HG03045 (cell line): ENCODE measurements at regions not wholly inside any gene's neighbourhood (a gene's known extent, or its start where the extent isn't known, plus 50 kb on each side); places are given as distances from the start of the nearest gene placed in this dataset.

Source experiments
- ATAC-seq: cut with Tn5 transposase; IDR thresholded peaks from one replicate; pipeline ENCODE4 v1.9.1; 2021; ENCODE audit warnings: mild to moderate bottlenecking, moderate library complexity; ENCODE audit not compliant: unreplicated experiment

DNA sequence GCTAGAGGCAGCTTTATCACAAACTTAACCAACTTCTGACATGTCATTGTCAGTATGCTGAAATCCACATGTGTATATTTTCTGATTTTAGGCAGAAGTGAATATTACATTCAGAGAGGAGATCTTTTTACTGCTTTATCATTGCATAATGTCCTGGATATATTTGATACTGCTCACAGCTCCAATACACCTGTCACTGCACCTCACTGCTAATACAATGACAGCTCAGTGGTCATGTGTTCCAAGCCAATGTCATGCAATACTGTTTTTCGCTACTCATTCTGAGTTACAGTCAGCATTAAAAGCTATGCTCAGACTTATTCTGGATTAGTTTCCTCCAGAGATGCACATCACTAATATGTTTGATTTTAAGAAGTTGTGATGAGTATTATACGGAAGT, 1604.6 kb downstream of the HACE1 start:
- no peak for ATAC-seq

DNA sequence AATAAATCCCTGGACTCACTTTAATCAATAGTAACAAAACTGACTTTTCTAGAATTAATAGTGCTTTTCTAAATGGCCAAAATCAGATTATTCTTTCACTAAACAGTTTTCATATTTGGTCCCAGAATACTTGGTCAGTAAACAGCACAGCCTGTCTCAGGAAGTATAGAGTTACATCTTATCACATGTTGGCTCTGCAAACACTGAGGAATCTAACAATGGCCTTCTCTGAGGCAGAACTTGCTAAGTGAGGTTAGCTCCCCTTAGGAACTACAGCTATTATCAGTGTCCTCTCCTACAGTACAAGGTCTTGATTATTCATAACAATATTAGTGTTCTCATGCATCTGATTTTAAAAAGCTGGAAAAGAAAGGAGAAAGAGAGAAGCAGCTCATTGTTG, 1622.8 kb downstream of the HACE1 start:
- ATAC-seq: no peak

DNA sequence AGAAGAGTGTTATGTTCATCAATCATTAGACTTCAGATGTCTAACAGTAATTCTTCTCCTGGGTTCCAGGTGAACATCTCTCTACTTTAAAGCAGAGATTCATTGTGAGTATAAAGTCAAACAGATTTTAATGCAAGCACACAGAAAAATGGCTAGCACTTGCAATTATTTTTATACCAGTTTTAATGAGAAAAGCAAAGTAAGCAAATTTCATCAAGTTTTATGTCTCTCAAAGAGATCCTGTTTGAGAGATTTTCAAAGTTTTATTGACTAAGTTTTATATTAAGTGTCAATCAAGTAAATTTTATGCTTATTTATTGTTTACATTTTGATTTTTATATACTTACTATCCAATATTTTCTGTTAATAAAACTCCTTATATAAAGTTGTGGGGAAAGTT, 1628.5 kb downstream of the HACE1 start:
- ATAC-seq: no peak

DNA sequence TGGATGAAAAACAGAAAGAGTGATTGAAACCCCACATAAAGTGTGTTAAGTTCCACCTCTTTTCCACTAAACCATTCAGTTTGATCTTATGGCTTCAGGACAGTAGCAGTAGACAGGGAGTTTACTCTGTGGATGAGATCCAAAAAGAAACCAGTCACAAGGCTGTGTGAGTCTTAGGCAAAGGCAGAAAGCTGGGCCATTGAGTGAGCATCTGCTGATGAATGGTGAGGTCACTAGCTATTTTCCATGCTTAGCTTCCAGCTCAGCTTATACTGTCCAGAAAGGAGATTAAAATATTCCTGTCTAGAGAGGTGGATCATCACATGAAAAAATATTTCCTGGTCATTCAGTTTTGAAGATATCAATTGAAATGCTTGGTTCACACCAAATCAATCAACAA, 1643.9 kb downstream of the HACE1 start:
- no peak for ATAC-seq

DNA sequence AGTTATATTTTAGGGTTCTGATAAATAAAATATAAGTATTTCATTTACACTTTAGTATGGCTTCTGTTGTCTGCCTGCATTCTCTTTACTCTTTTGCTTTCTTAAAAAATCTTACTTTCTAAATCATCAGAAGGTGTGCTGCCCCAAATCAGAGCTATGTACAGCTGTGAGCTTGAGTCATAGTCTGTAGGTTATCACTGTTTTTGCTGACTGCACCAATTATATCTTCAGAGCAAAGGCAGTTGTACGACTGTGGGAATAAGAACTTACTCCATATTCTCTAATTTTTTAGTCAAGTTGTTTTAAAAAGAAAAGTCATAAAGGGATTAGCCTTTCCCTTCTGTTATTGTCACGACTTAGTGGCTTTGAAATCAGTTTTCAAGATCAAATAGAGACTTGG, 1649.0 kb downstream of the HACE1 start:
- no peak for ATAC-seq

DNA sequence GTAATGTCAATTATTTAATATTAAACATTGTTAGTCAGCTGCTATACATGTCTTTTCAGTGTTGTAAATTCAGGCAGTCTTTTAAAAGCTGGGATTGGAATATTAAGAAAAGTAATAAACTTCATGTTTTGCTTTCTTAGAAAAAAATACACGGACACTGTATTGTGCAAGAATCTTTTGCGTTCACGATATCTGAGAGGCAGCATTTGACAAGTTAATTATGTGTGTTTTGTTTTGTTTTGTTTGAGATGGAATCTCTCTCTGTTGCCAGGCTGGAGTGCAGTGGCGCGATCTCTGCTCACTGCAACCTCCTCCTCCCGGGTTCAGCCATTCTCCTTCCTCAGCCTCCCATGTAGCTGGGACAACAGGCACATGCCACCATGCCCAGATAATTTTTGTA, 1661.3 kb downstream of the HACE1 start:
- no peak for ATAC-seq

DNA sequence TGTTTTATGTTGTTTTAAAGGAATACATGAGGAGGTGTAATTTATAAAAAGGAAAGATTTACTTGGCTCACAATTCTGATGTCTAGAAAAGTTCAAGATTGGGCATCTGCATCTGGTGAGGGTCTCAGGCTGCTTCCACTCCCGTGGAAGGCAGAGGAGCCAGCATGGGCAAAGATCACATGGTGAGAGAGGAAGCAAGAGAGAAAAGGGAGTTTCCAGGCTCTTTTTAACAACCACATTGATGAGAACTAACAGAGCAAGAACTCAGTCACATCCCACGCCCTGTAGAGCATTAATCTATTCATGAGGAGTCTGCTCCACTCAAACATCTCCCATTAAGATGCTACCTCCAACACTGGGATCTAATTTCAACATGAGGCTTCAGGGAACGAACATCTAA, 1666.3 kb downstream of the HACE1 start:
- ATAC-seq: no peak

DNA sequence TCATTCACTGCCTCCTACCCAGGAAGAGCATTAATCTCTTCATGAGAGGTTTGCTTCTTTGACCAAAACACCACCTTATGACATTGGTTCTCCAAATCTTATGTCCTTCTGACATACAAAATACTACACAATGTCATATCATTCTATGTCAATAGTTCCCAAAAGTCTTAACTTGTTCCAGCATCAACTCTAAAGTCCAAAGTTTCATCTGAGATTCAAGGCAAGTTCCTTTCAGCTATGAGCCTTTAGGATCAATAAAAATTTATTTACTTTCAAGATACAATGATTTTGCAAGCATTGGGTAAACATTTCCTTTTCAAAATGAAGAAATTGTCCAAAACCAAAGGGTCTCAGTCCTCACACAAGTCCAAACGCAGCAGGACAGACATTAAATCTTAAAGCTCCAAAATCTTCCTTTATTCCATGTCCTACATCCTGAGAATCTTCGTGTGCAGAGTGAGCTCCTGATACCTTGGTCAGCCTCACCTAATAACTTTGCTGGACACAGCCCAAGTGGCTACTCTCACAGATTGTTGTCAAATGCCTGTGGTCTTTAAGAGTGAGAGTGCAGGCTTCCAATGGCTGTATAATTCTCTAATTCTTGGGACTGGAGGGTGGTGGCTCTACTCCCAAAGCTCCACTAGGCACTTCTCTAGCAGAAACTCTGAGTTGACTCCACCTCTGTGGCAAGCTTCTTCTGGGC, 1668.2 kb downstream of the HACE1 start:
- ATAC-seq: no peak

DNA sequence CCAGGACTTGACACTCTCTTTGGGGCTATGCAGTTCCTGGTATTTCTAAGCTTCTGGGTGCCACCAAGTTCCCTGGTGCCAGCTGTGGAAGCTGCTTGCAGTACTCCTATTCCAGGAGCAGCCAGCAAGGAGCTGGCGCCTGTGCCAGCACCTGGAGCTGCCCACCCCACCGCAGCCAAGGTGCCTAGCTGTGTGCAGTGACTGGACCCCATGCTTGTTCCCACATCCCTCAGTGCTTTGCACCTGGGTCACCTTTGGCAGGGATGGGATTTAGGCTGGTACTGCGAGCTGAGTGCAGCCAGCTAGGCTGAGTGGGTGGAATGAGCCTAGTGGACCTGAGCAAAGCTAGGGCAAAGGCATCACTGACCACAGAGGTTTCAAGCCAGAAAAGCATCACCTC, 1674.9 kb downstream of the HACE1 start:
- ATAC-seq: no peak

DNA sequence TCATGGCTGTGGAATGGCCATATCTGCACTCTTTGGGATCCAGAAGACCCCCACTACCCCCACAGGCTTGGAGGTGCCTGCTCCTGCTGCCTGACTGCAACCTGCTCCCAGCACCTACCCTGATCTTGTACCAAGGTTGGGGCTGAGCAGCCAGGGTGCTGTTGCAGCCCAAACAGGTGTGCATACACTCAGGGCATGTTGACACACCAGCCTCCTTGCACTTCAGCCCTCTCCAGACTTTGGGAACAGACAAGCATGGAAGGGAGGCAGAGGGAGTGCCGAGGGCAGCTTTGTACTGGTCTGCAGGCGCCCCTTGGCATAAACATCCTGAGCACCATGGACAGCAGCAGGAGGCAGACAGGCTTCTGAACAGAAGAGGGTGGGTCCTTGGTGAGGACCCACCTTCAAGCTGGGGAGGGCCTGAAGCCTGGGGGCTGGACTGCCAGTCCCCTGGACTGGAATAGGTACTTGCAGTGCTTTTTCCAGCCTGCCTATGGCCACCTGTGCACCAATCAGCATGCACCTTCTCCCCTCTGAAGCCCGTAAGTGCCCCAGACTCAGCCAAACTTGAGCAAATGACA, 1675.8 kb downstream of the HACE1 start:
- ATAC-seq: no peak

DNA sequence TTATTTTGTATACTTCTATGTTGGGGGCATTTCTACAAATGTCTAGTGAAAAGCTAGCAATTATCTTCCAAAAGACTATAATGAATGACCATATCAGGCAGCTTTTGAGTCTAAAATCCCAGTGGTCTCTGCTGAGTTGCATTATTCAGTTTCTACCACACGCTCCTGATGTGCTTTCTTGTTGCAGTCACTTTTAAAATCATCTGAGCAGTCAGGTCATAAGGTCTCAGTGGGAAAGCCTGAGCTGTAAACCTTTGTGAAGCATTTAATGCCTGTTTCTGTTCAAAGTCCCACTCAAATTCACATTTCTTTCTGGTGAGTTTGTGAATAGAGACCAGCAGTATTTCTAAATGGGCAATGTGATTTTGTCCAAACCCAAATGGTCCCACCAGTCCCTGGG, 1681.5 kb downstream of the HACE1 start:
- ATAC-seq: no peak

DNA sequence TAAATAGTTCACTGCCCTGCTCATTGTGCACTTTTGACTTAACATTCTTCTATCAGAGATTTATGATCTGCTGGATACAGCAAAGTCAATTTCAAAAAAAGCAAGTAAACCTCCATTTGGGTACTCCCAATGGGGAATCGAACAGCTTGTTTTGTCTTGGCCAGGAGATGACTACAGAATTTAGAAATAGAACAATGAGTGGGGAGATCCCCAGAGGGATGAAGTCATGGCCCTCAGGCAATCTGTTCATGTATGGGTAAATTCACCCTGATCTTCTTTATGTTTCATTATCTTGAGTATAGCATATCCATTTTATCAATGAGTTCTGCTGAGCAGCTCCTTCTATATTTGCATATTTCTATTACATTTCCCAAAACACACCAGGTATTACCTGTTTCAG, 1681.9 kb downstream of the HACE1 start:
- ATAC-seq: no peak

DNA sequence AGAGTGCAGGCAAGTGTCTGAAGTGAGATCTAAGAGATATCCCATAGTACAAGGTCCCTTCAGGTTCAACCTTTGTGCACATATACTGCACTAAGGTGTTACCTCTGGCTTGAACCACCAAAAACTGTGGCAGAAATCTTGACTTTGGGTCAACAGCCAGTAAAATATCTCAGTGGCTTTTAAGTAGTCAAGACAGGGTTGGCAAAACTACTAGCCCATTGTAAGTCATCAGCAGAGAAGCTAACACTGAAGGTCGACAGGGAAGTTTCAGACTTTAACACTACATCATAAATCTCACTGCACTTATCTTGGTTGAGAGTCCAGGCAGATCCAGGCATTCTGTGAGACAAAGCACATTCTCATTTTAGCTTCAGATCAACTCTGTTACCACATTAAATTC, 1684.7 kb downstream of the HACE1 start:
- no peak for ATAC-seq

DNA sequence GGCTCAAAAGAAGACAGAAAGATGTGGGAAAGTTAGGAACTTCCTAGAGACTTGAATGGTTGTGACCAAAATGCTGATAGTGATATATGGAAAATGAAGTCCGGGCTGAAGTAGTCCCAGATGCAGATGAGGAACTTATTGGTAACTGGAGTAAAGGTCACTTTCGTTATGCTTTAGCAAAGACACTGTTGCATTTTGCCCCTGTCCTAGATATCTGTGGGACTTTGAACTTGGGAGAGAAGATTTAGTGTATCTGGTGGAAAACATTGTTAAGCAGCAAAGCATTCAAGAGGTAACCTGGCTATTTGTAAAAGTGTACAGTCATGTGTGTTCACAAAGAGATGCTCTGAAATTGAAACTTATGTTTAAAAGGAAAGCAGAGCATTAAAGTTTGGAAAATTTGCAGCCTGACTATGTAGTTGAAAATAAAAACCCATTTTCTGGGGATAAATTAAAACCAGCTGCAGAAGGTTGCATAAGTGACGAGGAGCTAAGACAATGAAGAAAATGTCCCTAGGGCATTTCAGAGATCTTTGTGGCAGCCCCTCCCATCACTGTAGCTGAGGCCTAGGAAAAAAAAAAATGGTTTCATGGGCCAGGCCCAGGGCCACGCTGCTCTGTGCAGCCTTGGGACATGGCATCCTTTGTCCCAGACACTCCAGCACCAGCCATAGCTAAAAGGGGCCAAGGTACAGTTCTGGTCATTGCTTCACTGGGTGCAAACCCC, 1692.2 kb downstream of the HACE1 start:
- no peak for ATAC-seq

DNA sequence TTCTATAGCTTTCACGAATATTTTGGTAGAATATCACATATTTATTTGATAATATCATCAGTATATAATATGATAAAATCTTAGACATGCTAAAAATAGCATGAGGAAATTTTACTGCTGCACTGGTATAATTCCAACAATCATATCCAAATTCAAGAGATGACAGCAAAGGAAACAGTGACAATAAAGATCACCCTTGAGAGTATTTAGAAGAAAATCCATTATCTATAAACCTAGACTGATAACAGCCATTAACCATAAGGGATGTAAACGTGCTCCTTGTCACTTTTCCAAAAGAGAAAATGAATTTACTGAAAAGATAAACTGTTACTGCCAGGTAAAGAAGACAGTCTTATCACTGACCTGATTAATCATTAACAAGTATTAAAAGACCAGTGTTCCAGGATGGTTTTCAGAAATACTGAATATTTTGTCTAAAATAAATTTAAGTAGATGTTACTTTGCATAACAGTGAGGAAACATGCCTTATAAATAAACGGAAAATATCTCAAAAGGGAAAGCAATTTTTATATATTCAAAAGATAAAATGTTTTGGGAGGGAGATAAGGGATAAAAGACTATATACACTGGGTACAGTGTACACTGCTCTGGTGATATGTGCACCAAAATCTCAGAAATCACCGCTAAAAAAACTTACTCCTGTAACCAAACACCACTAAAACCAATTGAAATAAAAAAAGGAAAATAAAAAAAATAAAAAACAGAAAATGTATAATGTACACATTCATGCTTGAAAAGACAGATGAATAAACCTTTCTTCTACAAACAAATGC, 1704.7 kb downstream of the HACE1 start:
- no peak for ATAC-seq

DNA sequence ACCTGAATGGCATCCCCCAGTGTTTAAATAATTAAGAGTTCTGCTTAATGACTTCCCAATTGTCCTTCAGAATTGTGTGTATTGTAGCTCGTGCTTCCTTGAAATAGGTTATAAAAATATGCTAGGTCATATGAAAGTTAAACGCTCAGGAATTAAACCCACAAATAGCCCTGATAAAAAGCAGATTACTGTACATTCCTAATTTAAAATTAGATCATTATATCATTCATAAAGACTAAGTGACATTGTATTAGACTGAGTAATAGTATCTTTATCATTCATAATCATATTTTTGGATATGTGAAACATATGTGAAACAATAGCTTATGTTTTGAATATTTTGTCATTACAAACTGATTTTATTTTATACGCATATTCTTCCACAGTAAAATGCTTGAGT, 1706.7 kb downstream of the HACE1 start:
- ATAC-seq: no peak

DNA sequence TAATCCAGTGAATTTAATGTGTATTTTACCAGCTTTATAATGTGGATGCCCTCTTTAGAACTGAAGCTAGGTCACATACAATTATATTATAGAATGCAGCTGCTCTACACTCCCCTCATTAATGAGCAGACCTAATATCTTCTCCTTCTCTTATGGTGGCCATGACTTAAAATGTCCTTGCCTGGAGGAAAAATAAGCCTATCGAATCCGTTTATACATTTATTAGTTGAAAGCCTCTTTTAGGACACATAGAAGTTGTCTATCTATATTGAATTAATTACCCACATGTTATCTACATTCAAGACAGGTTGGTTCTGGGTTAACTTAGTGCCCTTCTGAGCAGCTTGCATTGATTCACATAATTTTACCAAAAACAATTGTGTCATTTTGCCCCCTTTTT, 1716.8 kb downstream of the HACE1 start:
- ATAC-seq: no peak

DNA sequence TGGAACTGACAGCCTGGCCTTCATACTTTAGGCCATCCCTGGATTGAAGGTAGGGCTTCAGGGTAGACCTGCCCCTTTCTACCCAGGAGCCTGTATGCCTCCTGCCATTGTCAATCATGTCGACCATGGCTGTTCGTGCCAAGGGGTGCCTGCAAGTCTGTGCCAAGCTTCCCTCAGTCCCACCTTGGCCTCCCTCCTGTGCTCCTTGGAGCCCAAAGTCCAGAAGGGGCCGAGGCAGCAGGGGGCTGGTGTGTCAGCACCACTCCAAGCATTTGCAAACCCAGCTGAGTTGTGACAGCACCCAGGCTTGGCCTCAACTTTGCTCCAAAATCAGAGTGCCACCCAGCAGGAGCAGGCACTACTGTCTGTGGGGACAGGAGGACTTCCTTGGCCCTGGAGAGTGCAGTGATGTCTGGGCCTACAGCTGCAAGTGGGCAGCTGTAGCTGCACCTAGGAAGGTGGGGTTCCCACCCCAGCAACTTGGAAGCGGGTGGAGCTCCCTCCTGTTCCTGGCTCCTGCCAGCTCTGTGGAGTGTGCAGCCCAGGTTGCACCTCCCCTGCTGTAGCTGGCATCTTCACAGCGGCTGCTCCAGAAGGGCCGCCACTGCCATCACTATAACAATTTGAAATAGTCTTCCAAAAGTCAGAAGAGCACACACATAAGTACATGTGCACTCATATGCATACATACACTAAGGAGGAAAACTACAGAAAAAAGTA, 1719.3 kb downstream of the HACE1 start:
- ATAC-seq: no peak

DNA sequence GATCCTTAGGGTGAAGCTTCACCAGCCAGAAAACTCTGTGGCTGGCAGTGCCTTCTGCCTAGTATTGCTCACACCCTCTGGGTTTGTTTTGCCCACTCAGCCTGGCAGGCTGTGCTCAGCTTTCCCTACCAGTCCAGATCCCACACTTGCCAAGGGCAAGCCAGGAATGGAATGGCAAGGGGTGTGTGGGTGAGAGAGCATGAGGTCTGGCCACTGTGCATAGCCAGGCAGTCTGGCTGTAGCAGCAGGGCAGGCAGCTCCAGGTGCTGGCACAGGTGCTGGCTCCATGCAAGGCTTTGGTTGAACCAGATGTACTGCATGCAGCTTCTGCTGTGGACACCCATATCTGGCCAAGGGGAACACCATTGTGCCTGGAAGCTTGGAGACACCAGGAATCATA, 1720.3 kb downstream of the HACE1 start:
- no peak for ATAC-seq

DNA sequence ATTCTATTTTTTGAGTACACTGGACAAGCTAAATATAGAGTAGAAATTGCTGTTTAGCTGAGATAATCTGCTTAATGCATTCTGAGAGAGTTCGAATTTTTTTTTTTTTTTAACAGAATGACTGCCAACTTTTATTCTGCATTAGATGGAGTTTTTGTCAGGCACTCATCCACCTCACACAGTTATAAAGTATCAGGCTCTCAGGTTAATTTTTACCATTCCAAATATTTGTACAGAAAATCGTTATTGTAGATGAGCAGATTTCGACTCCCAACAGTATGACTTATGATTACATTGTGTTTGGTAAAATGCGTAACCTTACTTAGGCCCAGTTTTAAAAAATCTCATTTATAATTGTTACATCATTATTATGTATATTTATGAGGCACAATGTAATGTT, 1731.0 kb downstream of the GRIK2 start:
- no peak for ATAC-seq
